ENCODE measurements at regions not wholly inside any gene's neighbourhood (a gene's known extent, or its start where the extent isn't known, plus 50 kb on each side); places are given as distances from the start of the nearest gene placed in this dataset.
"Not testable (repeated sequence)": the region's sequence is repeated elsewhere in the genome, so short reads cannot be mapped to it uniquely, and the experiment has no call there.

DNA sequence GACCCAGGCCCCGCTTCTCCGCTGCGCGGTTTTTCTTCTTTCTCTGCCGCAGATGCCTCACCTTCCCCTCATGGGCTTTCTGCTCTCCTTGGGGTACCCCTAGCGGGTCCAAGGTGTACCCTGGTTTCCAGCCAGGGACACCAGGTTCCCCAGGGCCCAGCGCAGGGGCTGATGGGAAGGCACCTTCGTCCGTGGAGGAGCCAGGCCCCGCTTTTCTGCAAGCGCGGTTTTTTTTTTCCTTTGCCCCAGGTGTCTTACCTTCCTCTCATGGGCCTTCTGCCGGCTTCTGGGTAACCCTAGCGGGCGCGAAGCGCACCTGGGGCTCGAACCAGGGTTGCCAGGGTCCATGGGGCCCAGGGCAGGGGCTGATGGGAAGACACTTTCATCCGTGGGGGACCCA, 165.9 kb upstream of the ZNG1F start:
- TF ChIP-seq CTCF (IDR thresholded peaks at IDR 0.05; ENCODE audit: low read depth, low read length, poor library complexity, severe bottlenecking); EZH2phosphoT487 (IDR thresholded peaks at IDR 0.05; ENCODE audit: borderline replicate concordance, low read length): not testable (repeated sequence)
